GM12872 (cell line): ENCODE measurements at regions not wholly inside any gene's neighbourhood (a gene's known extent, or its start where the extent isn't known, plus 50 kb on each side); places are given as distances from the start of the nearest gene placed in this dataset.

Source experiments
- CTCF ChIP-seq: IDR thresholded peaks from 3 replicates; pipeline ENCODE4 v1.5.1; 2011; ENCODE audit warnings: low read depth, mild to moderate bottlenecking, low read length, moderate library complexity; ENCODE audit not compliant: insufficient read depth

GRCh38 chr20:50313827-50314677 lies 123.4 kb downstream of the CEBPB start:
- no peak for TF ChIP-seq CTCF

- no peak for TF ChIP-seq CTCF
These were observed 124.2 kb downstream of the CEBPB start for GRCh38 chr20:50314678-50315335.

DNA sequence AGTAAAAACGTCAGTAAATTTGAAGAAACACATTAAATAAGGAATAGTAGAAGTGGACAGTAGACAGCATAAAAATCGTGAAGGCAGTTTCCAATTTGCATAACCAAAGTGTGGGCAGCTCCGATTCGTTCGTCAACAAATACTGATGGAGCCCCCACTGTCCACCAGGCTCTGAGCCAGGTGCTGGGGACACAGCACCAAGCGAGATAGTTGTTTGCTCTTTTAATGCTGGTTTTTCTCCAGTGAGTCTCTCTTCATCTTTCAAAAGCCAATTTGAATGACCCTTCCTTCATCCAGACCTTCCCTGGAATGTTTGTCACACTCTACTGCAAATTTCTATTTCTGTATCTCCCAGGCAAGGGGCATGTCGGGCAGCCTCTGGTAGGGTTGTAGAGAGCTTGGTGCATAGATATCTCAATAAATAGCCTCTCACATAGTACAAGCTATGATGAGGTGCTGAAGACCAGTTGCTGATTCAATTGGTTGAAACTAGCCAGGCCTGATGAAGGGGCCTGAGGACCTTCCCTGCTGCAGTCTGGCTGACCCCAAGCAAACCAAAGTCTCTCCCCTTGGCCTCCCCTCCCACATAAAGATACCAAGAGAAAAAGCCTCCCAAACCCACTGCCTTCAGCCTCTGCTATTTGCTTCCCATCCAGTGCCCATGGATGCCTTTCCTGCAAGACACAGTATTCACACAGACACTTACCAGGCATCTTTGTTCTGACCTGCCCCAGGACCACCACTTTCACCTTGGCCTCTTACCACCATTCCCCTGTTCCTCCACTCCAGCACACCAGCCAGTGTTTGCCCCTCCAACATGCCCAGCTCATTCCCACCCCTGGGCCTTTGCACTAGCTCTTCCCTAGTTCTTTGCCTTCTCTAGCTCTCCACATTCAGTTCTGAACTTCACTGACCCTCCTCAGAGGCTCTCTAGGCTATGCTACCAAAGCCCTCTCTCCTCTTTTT lies 125.2 kb downstream of the CEBPB start:
- TF ChIP-seq CTCF: no peak

DNA sequence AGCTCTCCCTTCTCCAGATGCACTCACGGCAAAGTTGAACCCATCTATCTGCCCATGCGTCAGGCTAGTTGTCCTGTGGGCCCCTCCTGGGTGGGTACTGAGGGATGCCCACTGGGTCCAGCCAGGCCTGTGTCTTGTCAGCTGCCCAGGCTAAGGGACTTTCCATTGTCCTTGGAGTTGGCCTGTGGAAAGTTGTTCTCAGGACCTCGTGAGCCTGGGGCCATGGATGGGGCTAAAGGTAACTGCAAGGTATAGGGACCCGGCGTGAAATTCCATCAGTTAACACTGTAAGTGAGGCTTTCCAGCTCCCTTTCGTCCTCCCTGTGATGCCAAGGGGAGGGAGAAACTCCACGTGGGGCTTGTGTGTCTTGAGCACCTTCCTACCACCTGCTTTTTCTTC lies 126.5 kb downstream of the CEBPB start:
- no peak for TF ChIP-seq CTCF

DNA sequence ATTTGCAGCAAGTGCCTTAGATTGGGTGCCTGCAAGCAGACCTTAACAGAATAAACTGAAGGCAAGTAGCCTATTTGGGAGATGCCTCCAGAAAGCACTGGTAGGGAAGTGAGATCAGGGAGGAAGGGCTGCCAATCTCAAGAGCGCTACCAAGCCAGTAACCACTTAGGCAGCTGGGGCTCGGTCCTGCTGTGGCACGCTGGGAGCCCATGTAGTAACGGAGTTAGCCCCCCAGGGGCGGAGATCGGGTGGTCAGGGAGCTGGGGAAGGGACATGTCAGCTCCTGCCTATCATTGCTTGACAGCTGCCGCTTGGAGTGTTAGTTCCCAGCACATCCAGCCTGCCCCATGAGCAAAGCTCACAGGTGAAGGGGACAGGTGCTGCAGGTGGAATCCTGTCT lies 127.0 kb downstream of the CEBPB start:
- TF ChIP-seq CTCF: no peak

DNA sequence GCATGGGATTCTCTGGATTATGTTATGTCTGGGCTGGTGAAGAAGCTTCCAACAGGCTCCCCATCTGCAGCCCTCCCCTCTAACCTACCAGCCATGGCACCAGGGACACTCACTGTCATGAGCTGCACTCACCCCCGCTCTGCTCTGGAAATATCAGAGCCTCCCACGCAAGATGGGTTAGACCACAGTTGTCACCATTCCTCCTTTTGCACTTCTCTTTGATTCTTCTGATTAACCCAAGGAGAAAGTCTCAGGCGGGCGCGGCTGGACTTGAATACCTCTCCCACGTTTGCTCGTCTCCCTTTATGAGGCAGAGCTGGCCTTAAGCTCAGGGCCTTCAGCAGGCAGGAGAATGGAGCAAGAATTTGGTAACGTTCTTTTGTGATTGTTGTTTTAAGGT lies 128.1 kb downstream of the CEBPB start:
- TF ChIP-seq CTCF: no peak
